Transverse colon (tissue), 4 donors: ENCODE measurements at regions not wholly inside any gene's neighbourhood (a gene's known extent, or its start where the extent isn't known, plus 50 kb on each side); places are given as distances from the start of the nearest gene placed in this dataset.
"Not testable (repeated sequence)": the region's sequence is repeated elsewhere in the genome, so short reads cannot be mapped to it uniquely, and the experiment has no call there.

Source experiments
- DNase-seq: peaks from one replicate; pipeline ENCODE4 v3.0.0-alpha.2; 2019
- H3K27ac ChIP-seq, 4 donors: fragments of 200-600 bp; sonication (generic); 2 replicates each; pipeline ENCODE4 v1.5.1; 2016 to 2018; ENCODE audit warnings: inconsistent platforms in 4 of 4
- H3K27me3 ChIP-seq: fragments of 200-600 bp; sonication (generic); 2 replicates; pipeline ENCODE4 v1.5.1; 2017; ENCODE audit warnings: inconsistent platforms
- H3K36me3 ChIP-seq, 4 donors: fragments of 200-600 bp; sonication (generic); 2 replicates each; pipeline ENCODE4 v1.5.1; 2017 to 2019; ENCODE audit warnings: inconsistent platforms in 4 of 4
- H3K4me1 ChIP-seq, 4 donors: fragments of 200-600 bp; sonication (generic); 2 replicates each; pipeline ENCODE4 v1.5.1; 2017 to 2020; ENCODE audit warnings: inconsistent platforms in 4 of 4
- H3K4me3 ChIP-seq, 4 donors: fragments of 200-600 bp; sonication (generic); 1 replicate in 1 of 4; 2 replicates in 3 of 4; pipeline versions ENCODE4 v1.5.1 to v1.6.1; 2017 to 2019; ENCODE audit warnings: inconsistent platforms in 4 of 4
- H3K9me3 ChIP-seq, 2 donors: fragments of 200-600 bp; sonication (generic); 2 replicates each; pipeline ENCODE4 v1.5.1; 2017 to 2019; ENCODE audit warnings: inconsistent platforms in 2 of 2
- CTCF ChIP-seq, 5 experiments: fragments of 200-600 bp in 3 of 5; fragments of 450-650 bp in 2 of 5; sonication (generic) in 3 of 5; IDR thresholded peaks; 1 replicate in 2 of 5; 2 replicates in 3 of 5; pipeline ENCODE4 v1.5.1; 2016 to 2017; ENCODE audit warnings: antibody characterized with exemption in 5 of 5, inconsistent platforms in 3 of 5, mild to moderate bottlenecking in 2 of 5, moderate library complexity in 1 of 5
- EP300 ChIP-seq: sonication (generic); formaldehyde crosslinking; IDR thresholded peaks from one replicate; pipeline ENCODE4 v1.6.1; 2017; ENCODE audit warnings: antibody characterized with exemption, low read depth
- POLR2A ChIP-seq: fragments of 450-650 bp; IDR thresholded peaks from one replicate; pipeline ENCODE4 v1.6.1; 2016; ENCODE audit warnings: antibody characterized with exemption, mild to moderate bottlenecking, moderate library complexity
- POLR2AphosphoS5 ChIP-seq, 3 donors: sonication (generic); formaldehyde crosslinking; IDR thresholded peaks; one replicate each; pipeline ENCODE4 v1.6.1; 2016; ENCODE audit warnings: antibody characterized with exemption in 3 of 3
- WGBS, 2 donors: methylation state at CpG; one replicate each; pipeline ENCODE4 v1.1.5; 2018; ENCODE audit warnings: low coverage in 1 of 2; 5-methylcytosine and 5-hydroxymethylcytosine counted together
- in situ Hi-C, 4 donors: fragments of 200-750 bp; cut with MboI; loops; one replicate each; pipeline versions ENCODE4 v1.15.0 to v1.15.1; 2017; ENCODE audit warnings: low sequenced_read_pairs in 3 of 4, low pct_ligation_motif_present in 1 of 4, low pct_unique_long_range_greater_than_20kb in 1 of 4
- intact Hi-C: fragments of 100-400 bp; cut with DNase I; formaldehyde crosslinking; loops from one replicate; pipeline ENCODE4 v1.15.1; 2023; ENCODE audit warnings: low total_unique reads

GRCh38 chr6:82617648-82618047 is 254.0 kb downstream of the TPBG start:
- Histone ChIP-seq H3K27ac (no peak overlapping the region), H3K9me3 (no peaks in the 10 kb centered on the region), H3K4me1 (no peaks in the 10 kb centered on the region), H3K27me3 (no peaks in the 10 kb centered on the region), H3K36me3 (no peaks in the 10 kb centered on the region), H3K4me3 (no peak overlapping the region)
- in situ Hi-C loops: no loop called here
- TF ChIP-seq CTCF (IDR thresholded peaks at IDR 0.05) (no peak), POLR2AphosphoS5 (IDR thresholded peaks at IDR 0.05) (no peak), EP300 (no peak), POLR2A (no peak)
- DNase-seq: no peak
- intact Hi-C loops: no loop called here

GRCh38 chr6:82619573-82619972 is 256.0 kb downstream of the TPBG start:
- no peak for DNase-seq
- in situ Hi-C loops: no loop called here

GRCh38 chr6:82622461-82622860 is 258.8 kb downstream of the TPBG start:
- no peaks in the 10 kb centered on the region for H3K9me3 ChIP-seq
- in situ Hi-C loops: no loop called here
- H3K4me3 ChIP-seq: no peak overlapping the region
- no peak for TF ChIP-seq POLR2AphosphoS5 (IDR thresholded peaks at IDR 0.05)
- TF ChIP-seq CTCF (IDR thresholded peaks at IDR 0.05): no peak
- TF ChIP-seq EP300: no peak
- TF ChIP-seq POLR2A: no peak
- intact Hi-C loops: no loop called here
- no peak overlapping the region for H3K27ac ChIP-seq
- H3K4me1 ChIP-seq: no peaks in the 10 kb centered on the region
- no peaks in the 10 kb centered on the region for H3K27me3 ChIP-seq
- no peak for DNase-seq
- H3K36me3 ChIP-seq: no peaks in the 10 kb centered on the region

More at GRCh38 chr6:82619573-82619972, 256.0 kb downstream of the TPBG start:
- no peaks in the 10 kb centered on the region for H3K9me3 ChIP-seq
- H3K27ac ChIP-seq: no peak overlapping the region
- no peaks in the 10 kb centered on the region for H3K4me1 ChIP-seq
- intact Hi-C loops: no loop called here
- no peaks in the 10 kb centered on the region for H3K36me3 ChIP-seq
- TF ChIP-seq EP300 (no peak), POLR2AphosphoS5 (IDR thresholded peaks at IDR 0.05) (no peak), CTCF (IDR thresholded peaks at IDR 0.05) (no peak), POLR2A (no peak)
- H3K4me3 ChIP-seq: no peak overlapping the region
- no peaks in the 10 kb centered on the region for H3K27me3 ChIP-seq

GRCh38 chr6:82624251-82624650 is 260.6 kb downstream of the TPBG start:
- H3K36me3 ChIP-seq: no peaks in the 10 kb centered on the region
- no peak for TF ChIP-seq CTCF (IDR thresholded peaks at IDR 0.05)
- no peaks in the 10 kb centered on the region for H3K4me1 ChIP-seq
- intact Hi-C loops (no loop called here), in situ Hi-C loops (no loop called here)
- no peak overlapping the region for H3K27ac ChIP-seq
- no peaks in the 10 kb centered on the region for H3K27me3 ChIP-seq
- H3K9me3 ChIP-seq: no peaks in the 10 kb centered on the region
- no peak overlapping the region for H3K4me3 ChIP-seq
- 89 to 92% methylated on average over 2 to 3 of the region's 3 CpGs for WGBS, 2 donors
- no peak for DNase-seq

- H3K9me3 ChIP-seq, intact Hi-C loops, H3K4me1 ChIP-seq, H3K4me3 ChIP-seq, in situ Hi-C loops, DNase-seq, H3K36me3 ChIP-seq, H3K27ac ChIP-seq, H3K27me3 ChIP-seq: not testable (repeated sequence)
- 78 to 90% methylated on average over 2 of the region's 2 CpGs for WGBS, 2 donors
Observed at GRCh38 chr6:82626946-82627345, 263.3 kb downstream of the TPBG start.
